WTC11 (cell line): ENCODE measurements at regions not wholly inside any gene's neighbourhood (a gene's known extent, or its start where the extent isn't known, plus 50 kb on each side); places are given as distances from the start of the nearest gene placed in this dataset.

Experiments
- JUN ChIP-seq: sonication (generic); formaldehyde crosslinking; IDR thresholded peaks from 2 replicates; pipeline ENCODE4 v1.8.0; 2023; ENCODE audit warnings: mild to moderate bottlenecking, missing genetic modification reagents
- ZNF263 ChIP-seq: sonication (generic); formaldehyde crosslinking; IDR thresholded peaks from 2 replicates; pipeline ENCODE4 v1.8.1; 2022; ENCODE audit warnings: low read depth, mild to moderate bottlenecking, moderate library complexity, missing genetic modification reagents
- TF ChIP-seq, protein P1 (sequence below): fragments of 200-600 bp; IDR thresholded peaks from 2 replicates; pipeline ENCODE4 v1.8.0; 2022; ENCODE audit warnings: antibody characterized with exemption

DNA sequence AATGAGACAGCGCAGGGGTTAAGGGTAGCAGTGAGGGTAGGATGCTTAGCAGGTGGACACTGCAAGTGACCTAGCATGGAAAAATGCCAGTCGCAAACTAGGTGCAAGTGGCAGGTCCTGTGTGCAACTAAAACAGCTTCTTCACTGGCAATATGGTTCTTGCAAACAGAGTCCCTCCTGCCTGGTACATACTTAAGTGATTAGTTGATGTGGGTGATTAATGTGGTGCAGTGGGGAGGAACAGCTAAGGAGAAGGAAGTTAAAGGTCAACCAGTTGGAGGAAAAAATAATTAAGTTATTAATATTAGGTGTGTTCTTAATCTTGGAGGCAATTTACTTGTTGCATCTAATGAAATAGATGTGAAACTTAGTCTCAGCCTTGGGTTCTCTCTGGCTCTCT lies 121.6 kb upstream of the IGFBP7 start:
- no peak for TF ChIP-seq ZNF263
- TF ChIP-seq, protein P1, sequence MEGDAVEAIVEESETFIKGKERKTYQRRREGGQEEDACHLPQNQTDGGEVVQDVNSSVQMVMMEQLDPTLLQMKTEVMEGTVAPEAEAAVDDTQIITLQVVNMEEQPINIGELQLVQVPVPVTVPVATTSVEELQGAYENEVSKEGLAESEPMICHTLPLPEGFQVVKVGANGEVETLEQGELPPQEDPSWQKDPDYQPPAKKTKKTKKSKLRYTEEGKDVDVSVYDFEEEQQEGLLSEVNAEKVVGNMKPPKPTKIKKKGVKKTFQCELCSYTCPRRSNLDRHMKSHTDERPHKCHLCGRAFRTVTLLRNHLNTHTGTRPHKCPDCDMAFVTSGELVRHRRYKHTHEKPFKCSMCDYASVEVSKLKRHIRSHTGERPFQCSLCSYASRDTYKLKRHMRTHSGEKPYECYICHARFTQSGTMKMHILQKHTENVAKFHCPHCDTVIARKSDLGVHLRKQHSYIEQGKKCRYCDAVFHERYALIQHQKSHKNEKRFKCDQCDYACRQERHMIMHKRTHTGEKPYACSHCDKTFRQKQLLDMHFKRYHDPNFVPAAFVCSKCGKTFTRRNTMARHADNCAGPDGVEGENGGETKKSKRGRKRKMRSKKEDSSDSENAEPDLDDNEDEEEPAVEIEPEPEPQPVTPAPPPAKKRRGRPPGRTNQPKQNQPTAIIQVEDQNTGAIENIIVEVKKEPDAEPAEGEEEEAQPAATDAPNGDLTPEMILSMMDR, result no peak
- no peak for TF ChIP-seq JUN
